GM18907 (cell line): ENCODE measurements at regions not wholly inside any gene's neighbourhood (a gene's known extent, or its start where the extent isn't known, plus 50 kb on each side); places are given as distances from the start of the nearest gene placed in this dataset.
"Not testable (repeated sequence)": the region's sequence is repeated elsewhere in the genome, so short reads cannot be mapped to it uniquely, and the experiment has no call there.

Source experiments
- ATAC-seq: cut with Tn5 transposase; IDR thresholded peaks from one replicate; pipeline ENCODE4 v1.9.1; 2021; ENCODE audit warnings: mild to moderate bottlenecking, moderate library complexity; ENCODE audit not compliant: unreplicated experiment

GRCh38 chr20:19834287-19834686, 76.2 kb downstream of the RIN2 start:
- no peak for ATAC-seq

- no peak for ATAC-seq
These were observed 76.7 kb downstream of the RIN2 start for GRCh38 chr20:19834783-19835182.

- no peak for ATAC-seq
These were observed 77.6 kb downstream of the RIN2 start for GRCh38 chr20:19835533-19836222.

- ATAC-seq: no peak
These were observed 80.4 kb downstream of the RIN2 start for GRCh38 chr20:19838468-19838867.

- no peak for ATAC-seq
These were observed 81.0 kb downstream of the RIN2 start for GRCh38 chr20:19839053-19839452.

- no peak for ATAC-seq
These were observed 82.2 kb downstream of the RIN2 start for GRCh38 chr20:19840111-19840710.

GRCh38 chr20:19841740-19842139, 83.7 kb downstream of the RIN2 start:
- ATAC-seq: no peak

- ATAC-seq: not testable (repeated sequence)
These were observed 86.8 kb downstream of the RIN2 start for GRCh38 chr20:19844850-19845249.

GRCh38 chr20:19847383-19847782, 89.3 kb downstream of the RIN2 start:
- ATAC-seq: no peak

GRCh38 chr20:19849341-19850197, 91.5 kb downstream of the RIN2 start:
- no peak for ATAC-seq

GRCh38 chr20:19850198-19850533, 92.1 kb downstream of the RIN2 start:
- ATAC-seq: no peak

- no peak for ATAC-seq
These were observed 93.8 kb downstream of the RIN2 start for GRCh38 chr20:19851861-19852260.

GRCh38 chr20:19855416-19855815, 97.4 kb downstream of the RIN2 start:
- ATAC-seq: no peak

- ATAC-seq: no peak
These were observed 100.7 kb downstream of the RIN2 start for GRCh38 chr20:19858466-19859371.

GRCh38 chr20:19859444-19859843, 101.4 kb downstream of the RIN2 start:
- ATAC-seq: no peak

- no peak for ATAC-seq
These were observed 102.7 kb downstream of the RIN2 start for GRCh38 chr20:19860737-19861136.

- no peak for ATAC-seq
These were observed 103.2 kb downstream of the RIN2 start for GRCh38 chr20:19861147-19861759.

- no peak for ATAC-seq
These were observed 106.1 kb downstream of the RIN2 start for GRCh38 chr20:19864130-19864529.

- ATAC-seq: no peak
These were observed 108.0 kb downstream of the RIN2 start for GRCh38 chr20:19866070-19866469.

- ATAC-seq: no peak
These were observed 109.0 kb downstream of the RIN2 start for GRCh38 chr20:19867074-19867473.
